ENCODE measurements at regions not wholly inside any gene's neighbourhood (a gene's known extent, or its start where the extent isn't known, plus 50 kb on each side); places are given as distances from the start of the nearest gene placed in this dataset.

DNA sequence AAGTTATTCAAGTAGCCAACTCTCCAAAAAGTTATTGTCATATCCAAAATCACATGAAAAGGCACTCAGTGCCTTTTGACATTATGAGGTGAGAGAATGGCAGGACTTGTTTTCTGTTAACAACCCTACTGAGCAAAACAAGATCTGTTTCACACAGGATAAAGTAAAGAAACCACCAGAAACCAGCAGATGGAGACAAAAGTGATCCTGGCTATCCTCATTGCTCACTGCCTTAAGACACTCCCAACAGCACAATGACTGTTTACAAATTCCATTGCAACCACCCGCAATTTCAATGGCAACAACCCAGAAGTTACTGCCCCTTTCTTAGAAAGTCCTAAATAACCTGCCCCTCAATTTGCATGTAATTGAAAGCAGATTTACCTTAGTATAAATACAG, 352.6 kb upstream of the NDN start:
- TF ChIP-seq, protein P1, sequence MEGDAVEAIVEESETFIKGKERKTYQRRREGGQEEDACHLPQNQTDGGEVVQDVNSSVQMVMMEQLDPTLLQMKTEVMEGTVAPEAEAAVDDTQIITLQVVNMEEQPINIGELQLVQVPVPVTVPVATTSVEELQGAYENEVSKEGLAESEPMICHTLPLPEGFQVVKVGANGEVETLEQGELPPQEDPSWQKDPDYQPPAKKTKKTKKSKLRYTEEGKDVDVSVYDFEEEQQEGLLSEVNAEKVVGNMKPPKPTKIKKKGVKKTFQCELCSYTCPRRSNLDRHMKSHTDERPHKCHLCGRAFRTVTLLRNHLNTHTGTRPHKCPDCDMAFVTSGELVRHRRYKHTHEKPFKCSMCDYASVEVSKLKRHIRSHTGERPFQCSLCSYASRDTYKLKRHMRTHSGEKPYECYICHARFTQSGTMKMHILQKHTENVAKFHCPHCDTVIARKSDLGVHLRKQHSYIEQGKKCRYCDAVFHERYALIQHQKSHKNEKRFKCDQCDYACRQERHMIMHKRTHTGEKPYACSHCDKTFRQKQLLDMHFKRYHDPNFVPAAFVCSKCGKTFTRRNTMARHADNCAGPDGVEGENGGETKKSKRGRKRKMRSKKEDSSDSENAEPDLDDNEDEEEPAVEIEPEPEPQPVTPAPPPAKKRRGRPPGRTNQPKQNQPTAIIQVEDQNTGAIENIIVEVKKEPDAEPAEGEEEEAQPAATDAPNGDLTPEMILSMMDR (conservative IDR thresholded peaks at IDR 0.05 in 1 of 2, IDR thresholded peaks at IDR 0.05 in 1 of 2; ENCODE audit: low read depth in 1 of 2, low read length in 2 of 2): no peak
- TF ChIP-seq EZH2 (IDR thresholded peaks at IDR 0.05; ENCODE audit: low read length, missing control alignments): no peak

All from fibroblast of lung (primary cell).